Left ventricle myocardium inferior (tissue), 1 donor: ENCODE measurements at regions not wholly inside any gene's neighbourhood (a gene's known extent, or its start where the extent isn't known, plus 50 kb on each side); places are given as distances from the start of the nearest gene placed in this dataset.

Experiments used
- DNase-seq: peaks from one replicate; pipeline ENCODE4 v3.0.0-alpha.2; 2020
- H3K27ac ChIP-seq: fragments of 200-600 bp; replicated peaks from 2 replicates; pipeline ENCODE4 v1.8.0; 2021
- H3K27me3 ChIP-seq: fragments of 200-600 bp; 2 replicates; pipeline ENCODE4 v1.8.0; 2021; ENCODE audit warnings: low read depth
- H3K36me3 ChIP-seq: fragments of 200-600 bp; 2 replicates; pipeline ENCODE4 v1.8.0; 2021
- H3K4me1 ChIP-seq: fragments of 200-600 bp; 2 replicates; pipeline ENCODE4 v1.8.0; 2021
- H3K4me3 ChIP-seq: fragments of 200-600 bp; 2 replicates; pipeline ENCODE4 v1.8.0; 2021; ENCODE audit warnings: mild to moderate bottlenecking, moderate library complexity
- H3K9me3 ChIP-seq: fragments of 200-600 bp; replicated peaks from 2 replicates; pipeline ENCODE4 v1.8.0; 2021
- intact Hi-C: fragments of 100-400 bp; cut with micrococcal nuclease; formaldehyde crosslinking; loops from one replicate; pipeline ENCODE4 v1.11.0; 2022
- TF ChIP-seq, protein P1 (sequence below): fragments of 200-600 bp; IDR thresholded peaks from 2 replicates; pipeline ENCODE4 v1.8.0; 2021; ENCODE audit warnings: antibody characterized with exemption, mild to moderate bottlenecking, borderline replicate concordance
- donor health status: DM: no; HTN: yes; CAD: no; lungs with severe emphysema.

DNA sequence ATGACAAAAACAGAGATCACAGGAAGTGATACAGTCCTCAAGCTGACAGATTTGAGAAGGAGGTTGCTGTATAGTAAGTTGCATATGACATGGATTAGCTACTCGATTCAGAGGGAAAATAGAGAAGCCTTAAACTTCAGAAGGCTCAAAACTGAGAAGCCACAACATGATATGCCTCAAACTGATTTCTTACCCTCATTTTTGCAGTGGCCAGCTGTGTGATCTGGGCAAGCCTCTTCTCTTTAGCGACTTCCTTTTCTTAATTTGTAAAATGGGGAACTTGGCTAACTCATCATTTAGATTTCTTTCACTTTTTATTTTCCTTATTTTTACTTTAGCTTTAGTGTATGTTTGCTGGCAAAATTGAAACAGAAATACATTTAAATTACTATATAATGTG is 421.1 kb downstream of the KIF4B start:
- TF ChIP-seq, protein P1, sequence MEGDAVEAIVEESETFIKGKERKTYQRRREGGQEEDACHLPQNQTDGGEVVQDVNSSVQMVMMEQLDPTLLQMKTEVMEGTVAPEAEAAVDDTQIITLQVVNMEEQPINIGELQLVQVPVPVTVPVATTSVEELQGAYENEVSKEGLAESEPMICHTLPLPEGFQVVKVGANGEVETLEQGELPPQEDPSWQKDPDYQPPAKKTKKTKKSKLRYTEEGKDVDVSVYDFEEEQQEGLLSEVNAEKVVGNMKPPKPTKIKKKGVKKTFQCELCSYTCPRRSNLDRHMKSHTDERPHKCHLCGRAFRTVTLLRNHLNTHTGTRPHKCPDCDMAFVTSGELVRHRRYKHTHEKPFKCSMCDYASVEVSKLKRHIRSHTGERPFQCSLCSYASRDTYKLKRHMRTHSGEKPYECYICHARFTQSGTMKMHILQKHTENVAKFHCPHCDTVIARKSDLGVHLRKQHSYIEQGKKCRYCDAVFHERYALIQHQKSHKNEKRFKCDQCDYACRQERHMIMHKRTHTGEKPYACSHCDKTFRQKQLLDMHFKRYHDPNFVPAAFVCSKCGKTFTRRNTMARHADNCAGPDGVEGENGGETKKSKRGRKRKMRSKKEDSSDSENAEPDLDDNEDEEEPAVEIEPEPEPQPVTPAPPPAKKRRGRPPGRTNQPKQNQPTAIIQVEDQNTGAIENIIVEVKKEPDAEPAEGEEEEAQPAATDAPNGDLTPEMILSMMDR: no peak
- no peak overlapping the region for H3K4me3 ChIP-seq
- H3K4me1 ChIP-seq: no peaks in the 10 kb centered on the region
- H3K27me3 ChIP-seq: no peaks in the 10 kb centered on the region
- no peaks in the 10 kb centered on the region for H3K36me3 ChIP-seq
- no peak overlapping the region for H3K27ac ChIP-seq
- no peaks in the 10 kb centered on the region for H3K9me3 ChIP-seq
- intact Hi-C loops: no loop called here
- DNase-seq: no peak

DNA sequence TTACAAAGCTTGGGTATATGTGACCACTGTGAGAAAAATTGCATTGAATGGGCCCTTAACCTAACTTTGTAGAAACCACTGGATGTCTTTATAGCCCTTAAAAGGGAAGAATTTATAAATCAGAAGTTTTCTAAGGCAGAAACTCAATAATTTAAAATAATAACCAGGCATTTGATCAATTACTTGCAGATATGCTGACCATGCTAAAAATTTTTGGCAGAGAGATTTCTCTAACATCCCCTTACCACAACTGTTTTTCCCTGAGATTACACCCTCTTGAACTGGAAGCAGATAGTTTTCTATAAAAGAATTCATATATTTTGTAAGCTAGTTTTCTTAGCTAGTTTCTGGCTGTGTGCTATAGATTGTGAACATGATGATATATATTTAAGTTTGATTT is 428.3 kb downstream of the KIF4B start:
- H3K27me3 ChIP-seq: no peaks in the 10 kb centered on the region
- DNase-seq: no peak
- H3K36me3 ChIP-seq: no peaks in the 10 kb centered on the region
- TF ChIP-seq, protein P1: no peak
- no peak overlapping the region for H3K27ac ChIP-seq
- H3K4me1 ChIP-seq: no peaks in the 10 kb centered on the region
- intact Hi-C loops: no loop called here
- no peaks in the 10 kb centered on the region for H3K9me3 ChIP-seq
- no peak overlapping the region for H3K4me3 ChIP-seq

- H3K4me1 ChIP-seq: no peaks in the 10 kb centered on the region
- no peak overlapping the region for H3K4me3 ChIP-seq
- no peak overlapping the region for H3K27ac ChIP-seq
- no peak for DNase-seq
- no peaks in the 10 kb centered on the region for H3K36me3 ChIP-seq
- intact Hi-C loops: no loop called here
- no peaks in the 10 kb centered on the region for H3K9me3 ChIP-seq
- H3K27me3 ChIP-seq: no peaks in the 10 kb centered on the region
- TF ChIP-seq, protein P1: no peak
These were observed 437.6 kb downstream of the KIF4B start for GRCh38 chr5:155451106-155451505.

DNA sequence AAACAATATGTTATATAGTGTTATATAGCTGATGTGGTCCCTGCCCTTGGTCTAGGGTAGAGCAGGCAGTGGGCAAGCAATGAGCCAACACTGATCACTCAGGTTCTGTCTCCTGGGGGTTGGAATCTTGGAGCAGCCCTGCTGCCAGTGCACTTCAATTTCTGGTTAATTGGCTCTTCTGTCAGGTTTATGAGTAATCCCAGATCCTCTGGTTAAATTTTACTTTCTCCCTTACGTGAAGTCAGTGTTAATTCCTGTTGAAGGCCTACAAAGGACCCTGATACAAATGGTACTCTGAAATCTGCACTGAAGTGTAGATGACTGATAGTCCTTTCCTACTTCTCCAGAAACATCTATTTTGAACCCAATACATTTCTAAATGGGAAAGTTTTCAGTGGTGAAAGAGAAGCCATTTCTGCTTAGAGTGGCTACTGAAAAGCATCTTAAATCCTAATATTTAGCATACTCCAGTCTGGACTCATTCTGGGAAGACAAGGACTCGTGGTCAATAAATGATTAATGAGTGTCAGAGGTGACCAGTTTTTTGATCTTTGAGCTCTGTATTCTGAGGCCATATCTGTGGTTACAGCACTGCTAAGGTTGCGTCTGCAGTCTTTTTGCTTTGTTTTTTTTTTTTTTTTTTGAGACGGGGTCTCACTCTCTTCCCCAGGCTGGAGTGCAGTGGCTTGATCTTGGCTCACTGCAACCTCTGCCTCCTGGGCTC is 442.4 kb downstream of the KIF4B start:
- Histone ChIP-seq H3K36me3 (no peaks in the 10 kb centered on the region), H3K9me3 (no peaks in the 10 kb centered on the region), H3K27ac (no peak overlapping the region), H3K4me1 (no peaks in the 10 kb centered on the region), H3K27me3 (no peaks in the 10 kb centered on the region), H3K4me3 (no peak overlapping the region)
- TF ChIP-seq, protein P1: no peak
- intact Hi-C loops: no loop called here
- DNase-seq: no peak

GRCh38 chr5:155459889-155460500 is 446.4 kb downstream of the KIF4B start:
- no peak for DNase-seq
- Histone ChIP-seq H3K4me3 (no peak overlapping the region), H3K4me1 (no peaks in the 10 kb centered on the region), H3K27me3 (no peaks in the 10 kb centered on the region), H3K36me3 (no peaks in the 10 kb centered on the region), H3K27ac (no peak overlapping the region), H3K9me3 (peaks cover 6% of the 10 kb centered on the region)
- TF ChIP-seq, protein P1: no peak
- intact Hi-C loops: no loop called here
